ENCODE measurements at regions not wholly inside any gene's neighbourhood (a gene's known extent, or its start where the extent isn't known, plus 50 kb on each side); places are given as distances from the start of the nearest gene placed in this dataset.

- no peak for DNase-seq (ENCODE audit: low spot score)
Observed at GRCh38 chr5:89030798-89031197, 147.8 kb upstream of the MEF2C start.

- DNase-seq (ENCODE audit: low spot score) = no peak
Observed at GRCh38 chr5:89028595-89029285, 145.8 kb upstream of the MEF2C start.

GRCh38 chr5:89024045-89024444, 141.1 kb upstream of the MEF2C start:
- no peak for DNase-seq (ENCODE audit: low spot score)

DNA sequence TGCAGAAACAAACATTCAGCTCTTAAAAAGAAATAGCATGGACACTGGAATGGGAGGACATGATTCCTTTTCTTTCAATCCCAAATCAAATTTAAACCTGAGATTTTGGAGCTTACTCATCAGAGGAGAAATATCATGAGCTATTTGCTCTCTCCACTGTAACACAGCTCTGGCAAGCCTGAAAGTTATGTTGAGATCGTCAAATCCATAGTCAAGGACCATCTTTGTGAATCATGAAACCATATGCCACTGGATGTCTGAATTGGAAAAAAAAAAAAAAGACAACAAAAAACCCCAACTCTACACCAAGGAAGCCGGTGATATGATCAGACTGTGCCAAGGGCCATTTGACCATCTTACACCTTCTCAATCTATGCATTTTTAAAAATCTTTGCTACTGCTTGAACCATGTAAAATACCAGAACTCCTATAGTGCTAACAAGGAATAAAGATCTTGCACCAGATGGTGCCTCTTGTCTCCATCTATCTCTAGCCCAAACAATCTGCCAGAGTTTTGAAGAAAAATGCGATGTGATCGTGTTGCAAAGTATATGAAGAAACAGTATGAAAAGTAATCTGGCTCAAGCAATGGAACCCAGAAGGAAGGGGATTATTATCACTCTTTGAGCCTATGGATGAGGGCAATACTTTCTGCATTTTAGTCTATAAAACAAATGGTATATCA, 138.1 kb upstream of the MEF2C start:
- no peak for DNase-seq (ENCODE audit: low spot score)

GRCh38 chr5:89016741-89017303, 133.8 kb upstream of the MEF2C start:
- DNase-seq (ENCODE audit: low spot score) = no peak

- no peak for DNase-seq (ENCODE audit: low spot score)
Observed at GRCh38 chr5:89015409-89015808, 132.4 kb upstream of the MEF2C start.

GRCh38 chr5:89011778-89012711, 129.1 kb upstream of the MEF2C start:
- no peak for DNase-seq (ENCODE audit: low spot score)

- no peak for DNase-seq (ENCODE audit: low spot score)
Observed at GRCh38 chr5:89010512-89010911, 127.5 kb upstream of the MEF2C start.

GRCh38 chr5:89008291-89008690, 125.3 kb upstream of the MEF2C start:
- no peak for DNase-seq (ENCODE audit: low spot score)

DNA sequence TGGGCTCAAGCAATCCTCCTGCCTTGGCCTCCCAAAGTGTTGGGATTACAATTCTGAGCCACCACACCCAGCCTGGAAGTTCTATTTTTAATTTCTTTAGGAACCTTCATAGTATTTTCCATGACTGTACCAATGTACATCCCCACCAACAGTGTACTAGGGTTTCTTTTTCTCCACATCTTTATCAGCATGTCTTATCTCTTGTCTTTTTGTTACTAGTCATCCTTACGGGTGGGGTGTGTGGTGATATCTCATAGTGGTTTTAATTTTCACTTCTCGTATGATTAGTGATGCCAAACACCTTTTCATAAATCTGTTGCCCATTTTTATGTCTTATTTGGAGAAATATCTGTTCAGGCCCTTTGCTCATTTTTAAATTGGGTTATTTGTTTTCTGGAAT, 123.0 kb upstream of the MEF2C start:
- DNase-seq (ENCODE audit: low spot score) = no peak

DNA sequence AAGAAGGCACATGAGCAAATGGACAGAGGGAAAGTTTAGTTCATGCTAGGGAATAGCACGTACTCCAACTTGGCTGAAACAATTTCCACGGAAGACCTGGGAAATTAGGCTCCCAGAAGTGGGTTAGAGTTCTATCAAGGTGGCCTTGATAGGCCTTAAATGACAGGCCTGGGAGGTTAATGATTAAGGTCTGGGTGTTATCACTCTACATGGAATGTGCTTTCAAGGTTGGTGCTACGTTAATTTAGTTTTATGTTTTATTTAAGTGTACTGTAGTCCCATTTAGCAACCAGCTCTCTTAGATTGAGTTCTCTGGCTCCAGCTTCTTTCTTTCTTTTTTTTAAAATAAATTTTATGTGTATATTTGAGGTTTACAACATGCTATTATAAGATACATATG, 121.4 kb upstream of the MEF2C start:
- no peak for DNase-seq (ENCODE audit: low spot score)

GRCh38 chr5:89003563-89004036, 120.6 kb upstream of the MEF2C start:
- DNase-seq (ENCODE audit: low spot score) = no peak

DNA sequence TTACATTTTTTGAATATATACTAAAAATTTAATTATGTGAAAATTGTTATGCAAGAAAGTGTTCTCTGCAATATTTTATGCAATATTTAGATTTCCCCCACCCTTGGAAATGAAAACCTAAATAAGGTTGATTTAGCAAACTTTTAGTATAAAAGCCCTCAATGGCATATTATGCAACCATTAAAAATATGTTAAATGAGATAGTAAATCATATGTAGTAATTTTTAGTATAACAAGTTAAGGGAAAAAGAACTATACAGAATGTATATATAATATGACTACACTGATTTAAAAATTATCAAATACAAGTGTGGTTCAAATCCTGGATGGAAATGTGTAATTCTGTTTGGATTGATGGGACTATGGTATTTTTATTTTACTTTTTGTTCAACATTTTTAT, 116.9 kb upstream of the MEF2C start:
- DNase-seq (ENCODE audit: low spot score) = no peak

DNA sequence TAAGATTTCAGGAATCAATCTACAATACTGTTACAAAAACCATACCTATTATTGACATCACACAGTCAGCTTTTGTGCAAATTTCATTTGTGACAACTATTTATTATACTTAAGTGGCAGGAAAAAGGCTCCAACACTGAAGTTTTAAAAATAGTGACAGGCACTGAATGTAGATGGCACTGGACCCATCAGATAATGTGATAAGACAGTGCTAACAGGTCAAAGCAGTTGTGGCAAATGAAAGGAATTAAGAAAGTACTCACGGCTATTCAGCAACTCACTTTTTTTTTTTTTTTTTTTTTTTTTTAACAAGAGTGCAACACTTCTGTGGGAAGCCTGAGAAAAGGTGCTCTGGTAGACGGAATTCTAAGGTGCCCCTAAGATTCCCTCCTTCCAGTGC, 115.0 kb upstream of the MEF2C start:
- DNase-seq (ENCODE audit: low spot score) = no peak

- no peak for DNase-seq (ENCODE audit: low spot score)
Observed at GRCh38 chr5:88984040-88984439, 101.1 kb upstream of the MEF2C start.

- no peak for DNase-seq (ENCODE audit: low spot score)
Observed at GRCh38 chr5:88979726-88980125, 96.7 kb upstream of the MEF2C start.

- DNase-seq (ENCODE audit: low spot score) = no peak
Observed at GRCh38 chr5:88979244-88979643, 96.3 kb upstream of the MEF2C start.

DNA sequence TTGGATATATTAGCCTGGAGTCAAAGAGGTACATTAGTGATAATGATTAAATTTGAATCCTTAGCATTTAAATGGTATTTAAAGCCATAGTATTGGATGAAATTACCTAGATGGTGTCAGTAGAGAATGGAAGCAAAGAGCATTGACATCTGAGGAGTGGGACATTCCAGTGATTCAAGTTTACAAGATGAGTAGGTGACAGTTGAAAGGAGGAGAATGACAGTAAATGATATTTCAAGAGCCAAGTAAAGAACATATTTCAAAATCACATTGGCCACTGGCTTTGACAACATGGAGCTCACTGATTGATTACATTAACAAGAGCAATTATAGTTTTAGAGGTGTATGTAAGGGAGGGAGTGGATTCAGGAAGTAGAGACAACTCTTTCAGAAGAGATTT, 93.9 kb upstream of the MEF2C start:
- no peak for DNase-seq (ENCODE audit: low spot score)

- DNase-seq (ENCODE audit: low spot score) = no peak
Observed at GRCh38 chr5:88967633-88968585, 84.9 kb upstream of the MEF2C start.

DNA sequence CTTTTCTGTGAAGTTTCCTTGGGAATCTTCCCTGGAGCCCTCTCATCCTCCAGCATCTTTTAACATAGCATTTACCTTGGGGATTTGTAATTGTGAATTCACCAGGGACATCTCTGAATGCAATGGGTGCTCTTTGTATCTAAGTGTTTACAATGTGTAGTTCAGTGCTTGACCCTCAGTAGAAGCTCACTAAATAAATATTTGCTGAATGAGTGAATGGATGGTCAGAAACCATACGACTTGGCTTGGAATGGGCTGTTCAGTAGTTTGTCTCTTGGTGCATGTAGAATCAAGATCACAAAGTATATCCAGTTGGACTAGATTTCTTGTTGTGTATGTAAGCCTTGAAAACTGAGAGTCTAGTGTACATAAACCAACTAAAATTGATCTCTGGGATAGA, 81.8 kb upstream of the MEF2C start:
- DNase-seq (ENCODE audit: low spot score) = no peak

GRCh38 chr5:88957013-88957412, 74.0 kb upstream of the MEF2C start:
- no peak for DNase-seq (ENCODE audit: low spot score)
